GM21528 (cell line): ENCODE measurements at regions not wholly inside any gene's neighbourhood (a gene's known extent, or its start where the extent isn't known, plus 50 kb on each side); places are given as distances from the start of the nearest gene placed in this dataset.

Source experiments
- ATAC-seq: cut with Tn5 transposase; IDR thresholded peaks from one replicate; pipeline ENCODE4 v1.9.1; 2021; ENCODE audit warnings: mild to moderate bottlenecking, moderate library complexity; ENCODE audit not compliant: unreplicated experiment, low FRiP score

- no peak for ATAC-seq
Observed at GRCh38 chr11:16685914-16686313, 52.5 kb upstream of the C11orf58 start.

- ATAC-seq = no peak
Observed at GRCh38 chr11:16678466-16679116, 59.9 kb upstream of the C11orf58 start.

- no peak for ATAC-seq
Observed at GRCh38 chr11:16669799-16670415, 68.5 kb upstream of the C11orf58 start.

GRCh38 chr11:16632295-16633200 is 105.9 kb upstream of the C11orf58 start:
- ATAC-seq = no peak

- no peak for ATAC-seq
Observed at GRCh38 chr11:16630651-16631050, 107.8 kb upstream of the C11orf58 start.

- ATAC-seq = no peak
Observed at GRCh38 chr11:16618431-16618830, 120.0 kb upstream of the C11orf58 start.

GRCh38 chr11:16615480-16615879 is 123.0 kb upstream of the C11orf58 start:
- ATAC-seq = no peak

GRCh38 chr11:16613512-16614381 is 124.7 kb upstream of the C11orf58 start:
- ATAC-seq = peak; percentile 98

GRCh38 chr11:16613262-16613511 is 125.3 kb upstream of the C11orf58 start:
- no peak for ATAC-seq

GRCh38 chr11:16612566-16613261 is 125.7 kb upstream of the C11orf58 start:
- ATAC-seq = no peak

- ATAC-seq = no peak
Observed at GRCh38 chr11:16611926-16612565, 126.4 kb upstream of the C11orf58 start.

- ATAC-seq = no peak
Observed at GRCh38 chr11:16611401-16611921, 127.0 kb upstream of the C11orf58 start.

- no peak for ATAC-seq
Observed at GRCh38 chr11:16610738-16611388, 127.6 kb upstream of the C11orf58 start.

- no peak for ATAC-seq
Observed at GRCh38 chr11:16610213-16610737, 128.2 kb upstream of the C11orf58 start.

GRCh38 chr11:16609769-16610168 is 128.7 kb upstream of the C11orf58 start:
- ATAC-seq = no peak

GRCh38 chr11:16607675-16608644 is 130.5 kb upstream of the C11orf58 start:
- ATAC-seq = no peak
